ENCODE measurements at regions not wholly inside any gene's neighbourhood (a gene's known extent, or its start where the extent isn't known, plus 50 kb on each side); places are given as distances from the start of the nearest gene placed in this dataset.

- TF ChIP-seq CTCF (IDR thresholded peaks at IDR 0.05; ENCODE audit: extremely low read depth in 1 of 2, insufficient read depth in 1 of 2, low read depth in 1 of 2, low read length in 2 of 2) (no peak), EZH2 (IDR thresholded peaks at IDR 0.05; ENCODE audit: borderline replicate concordance, low read depth, low read length, severe bottlenecking) (no peak), POLR2A (IDR thresholded peaks at IDR 0.05; ENCODE audit: low read depth, low read length) (no peak), POLR2AphosphoS5 (IDR thresholded peaks at IDR 0.05; ENCODE audit: insufficient read depth, low read depth, low read length) (no peak)
Measured at GRCh38 chr2:235390108-235390815, 103.6 kb upstream of the AGAP1 start.
